H1 (cell line): ENCODE measurements at regions not wholly inside any gene's neighbourhood (a gene's known extent, or its start where the extent isn't known, plus 50 kb on each side); places are given as distances from the start of the nearest gene placed in this dataset.

Experiments
- CTCF ChIA-PET: fragments of 300-600 bp; sonication (Branson Sonifier 250); formaldehyde crosslinking; loops from one replicate; lab custom pipeline; 2021; ENCODE audit not compliant: partially characterized antibody; lab: Charles Lee
- POLR2A ChIA-PET: fragments of 300-600 bp; sonication (Branson Sonifier 250); formaldehyde crosslinking; loops from one replicate; lab custom pipeline; 2021; ENCODE audit warnings: inconsistent platforms; ENCODE audit not compliant: partially characterized antibody; lab: Charles Lee
- DNase-seq, 2 experiments: peaks; one replicate each; pipeline versions ENCODE4 v3.0.0 to v3.0.0-alpha.2; 2010 to 2022; ENCODE audit warnings: low spot score in 2 of 2, low read depth in 1 of 2, mixed read lengths in 1 of 2
- FAIRE-seq: peaks from 2 replicates; lab custom pipeline; 2011; peaks lifted over from hg19 to GRCh38; lab: Jason Lieb, UNC
- H2AFZ ChIP-seq: 2 replicates; pipeline ENCODE4 v1.8.1; 2012; ENCODE audit warnings: low read length, inconsistent platforms
- H2AK5ac ChIP-seq: 2 replicates; pipeline ENCODE4 v1.6.1; 2013; ENCODE audit warnings: low read depth, low read length
- H2BK120ac ChIP-seq: replicated peaks from 2 replicates; pipeline ENCODE3; 2013; ENCODE audit warnings: low read depth, low read length, inconsistent platforms
- H2BK12ac ChIP-seq: 2 replicates; pipeline ENCODE4 v1.6.1; 2013; ENCODE audit warnings: low read depth, low read length
- H2BK15ac ChIP-seq: 2 replicates; pipeline ENCODE4 v1.6.1; 2013; ENCODE audit warnings: low read length
- H2BK20ac ChIP-seq: 2 replicates; pipeline ENCODE4 v1.6.1; 2013; ENCODE audit warnings: low read length
- H2BK5ac ChIP-seq: 2 replicates; pipeline ENCODE4 v1.6.1; 2013; ENCODE audit warnings: low read depth, low read length
- H3K14ac ChIP-seq: 2 replicates; pipeline ENCODE4 v1.6.1; 2013; ENCODE audit warnings: inconsistent platforms; ENCODE audit not compliant: insufficient read length
- H3K18ac ChIP-seq: 2 replicates; pipeline ENCODE4 v1.6.1; 2013; ENCODE audit warnings: low read length; ENCODE audit errors: extremely low read depth
- H3K23ac ChIP-seq: 2 replicates; pipeline ENCODE4 v1.6.1; 2013; ENCODE audit warnings: inconsistent platforms; ENCODE audit not compliant: insufficient read length
- H3K23me2 ChIP-seq: 2 replicates; pipeline ENCODE4 v1.6.1; 2013; ENCODE audit warnings: low read depth, low read length
- H3K27ac ChIP-seq: 2 replicates; pipeline ENCODE4 v1.6.1; 2011; ENCODE audit warnings: low read depth, low read length, inconsistent platforms
- H3K27me3 ChIP-seq, 4 experiments: replicated peaks in 1 of 4; 1 replicate in 1 of 4; 2 replicates in 3 of 4; pipeline versions ENCODE4 v1.6.1 to v1.8.1; 2011 to 2013; ENCODE audit warnings: low read length in 3 of 4, mild to moderate bottlenecking in 3 of 4, inconsistent platforms in 2 of 4, mixed read lengths in 2 of 4, moderate library complexity in 1 of 4; ENCODE audit not compliant: control insufficient read depth in 3 of 4, insufficient read depth in 3 of 4; ENCODE audit errors: extremely low read depth in 1 of 4
- H3K36me3 ChIP-seq, 4 experiments: 2 replicates each; pipeline versions ENCODE4 v1.6.1 to v1.8.1; 2011 to 2013; ENCODE audit warnings: mild to moderate bottlenecking in 4 of 4, low read length in 3 of 4, moderate library complexity in 2 of 4, control low read depth in 1 of 4, inconsistent platforms in 1 of 4; ENCODE audit not compliant: insufficient read depth in 4 of 4, control insufficient read depth in 2 of 4
- H3K4ac ChIP-seq: replicated peaks from 2 replicates; pipeline ENCODE3; 2013; ENCODE audit warnings: low read length, low read depth, mixed read lengths, inconsistent platforms; ENCODE audit not compliant: insufficient read length
- H3K4me1 ChIP-seq, 4 experiments: replicated peaks in 1 of 4; 1 replicate in 1 of 4; 2 replicates in 3 of 4; pipeline versions ENCODE4 v1.6.1 to v1.8.1; 2011 to 2013; ENCODE audit warnings: low read length in 3 of 4, inconsistent platforms in 2 of 4, mixed read lengths in 1 of 4; ENCODE audit not compliant: insufficient read depth in 4 of 4, control insufficient read depth in 3 of 4
- H3K4me2 ChIP-seq, 2 experiments: 2 replicates each; pipeline versions ENCODE4 v1.6.1 to v1.8.1; 2011 to 2013; ENCODE audit warnings: low read depth in 2 of 2, low read length in 2 of 2, control low read depth in 1 of 2, inconsistent platforms in 1 of 2, mild to moderate bottlenecking in 1 of 2; ENCODE audit not compliant: insufficient read depth in 1 of 2
- H3K4me3 ChIP-seq, 4 experiments: fragments of 200-600, 300-600 bp in 1 of 4; sonication (generic), shearing (Covaris generic), sonication (Bioruptor Twin) in 1 of 4; 2 replicates each; pipeline versions ENCODE4 v1.5.1 to v1.8.1; 2011 to 2016; ENCODE audit warnings: low read length in 4 of 4, low read depth in 3 of 4, control low read depth in 2 of 4, inconsistent platforms in 2 of 4, mild to moderate bottlenecking in 2 of 4, mixed read lengths in 1 of 4, moderate library complexity in 1 of 4; ENCODE audit not compliant: insufficient read depth in 2 of 4; ENCODE audit errors: extremely low read depth in 1 of 4
- H3K56ac ChIP-seq: replicated peaks from 2 replicates; pipeline ENCODE3; 2013; ENCODE audit warnings: low read depth, mild to moderate bottlenecking, mixed read lengths, low read length, inconsistent platforms; ENCODE audit not compliant: insufficient read length
- H3K79me1 ChIP-seq: 2 replicates; pipeline ENCODE4 v1.6.1; 2013; ENCODE audit warnings: low read depth, low read length, control low read depth
- H3K79me2 ChIP-seq, 2 experiments: 2 replicates each; pipeline versions ENCODE4 v1.6.1 to v1.8.1; 2012 to 2013; ENCODE audit warnings: low read length in 2 of 2, mild to moderate bottlenecking in 2 of 2, inconsistent platforms in 1 of 2; ENCODE audit not compliant: insufficient read depth in 2 of 2, control insufficient read depth in 1 of 2
- H3K9ac ChIP-seq, 4 experiments: replicated peaks in 1 of 4; 1 replicate in 1 of 4; 2 replicates in 3 of 4; pipeline versions ENCODE4 v1.6.1 to v1.8.1; 2011 to 2013; ENCODE audit warnings: low read depth in 3 of 4, low read length in 3 of 4, control low read depth in 2 of 4, mild to moderate bottlenecking in 2 of 4, moderate library complexity in 2 of 4, inconsistent platforms in 1 of 4; ENCODE audit errors: extremely low read depth in 1 of 4
- H3K9me3 ChIP-seq, 2 experiments: 2 replicates each; pipeline versions ENCODE4 v1.6.1 to v1.8.1; 2012 to 2013; ENCODE audit warnings: mild to moderate bottlenecking in 2 of 2, moderate library complexity in 2 of 2, control low read depth in 1 of 2, inconsistent platforms in 1 of 2, low read depth in 1 of 2, low read length in 1 of 2, mixed read lengths in 1 of 2; ENCODE audit not compliant: insufficient read depth in 2 of 2
- H4K20me1 ChIP-seq, 2 experiments: replicated peaks in 1 of 2; 2 replicates each; pipeline versions ENCODE3 to v1.8.1; 2011 to 2013; ENCODE audit warnings: inconsistent platforms in 2 of 2, low read length in 2 of 2, mild to moderate bottlenecking in 1 of 2; ENCODE audit not compliant: insufficient read depth in 2 of 2, control insufficient read depth in 1 of 2
- H4K5ac ChIP-seq: 2 replicates; pipeline ENCODE4 v1.6.1; 2013; ENCODE audit warnings: low read length, low read depth, mixed read lengths, inconsistent platforms; ENCODE audit not compliant: insufficient read length
- H4K8ac ChIP-seq: 2 replicates; pipeline ENCODE4 v1.8.0; 2013; ENCODE audit warnings: mild to moderate bottlenecking, moderate library complexity, low read length, inconsistent platforms; ENCODE audit not compliant: insufficient read depth; ENCODE audit errors: extremely low read depth
- H4K91ac ChIP-seq: replicated peaks from 2 replicates; pipeline ENCODE3; 2013; ENCODE audit warnings: low read length, mixed read lengths, inconsistent platforms; ENCODE audit not compliant: insufficient read length
- ASH2L ChIP-seq: fragments of 200-600, 300-600 bp; sonication (generic); IDR thresholded peaks from one replicate; pipeline ENCODE4 v1.7.1; 2017; ENCODE audit warnings: low read length
- CEBPB ChIP-seq: IDR thresholded peaks from 2 replicates; pipeline ENCODE4 v1.6.1; 2012; ENCODE audit warnings: low read depth, low read length
- JUND ChIP-seq: IDR thresholded peaks from 2 replicates; pipeline ENCODE4 v1.6.1; 2011; ENCODE audit warnings: mild to moderate bottlenecking, improper control_type of control experiment, low read length
- SIN3A ChIP-seq, 2 experiments: IDR thresholded peaks in 1 of 2; conservative IDR thresholded peaks in 1 of 2; 2 replicates each; pipeline ENCODE4 v1.6.1; 2011 to 2012; ENCODE audit warnings: low read length in 2 of 2, improper control_type of control experiment in 1 of 2, low read depth in 1 of 2, mild to moderate bottlenecking in 1 of 2
- WGBS, 2 experiments: shearing (Covaris generic) in 1 of 2; methylation state at CpG; one replicate each; pipeline versions ENCODE4 v1.1.6 to v1.1.7; 2013 to 2015; ENCODE audit warnings: low lambda C conversion rate in 2 of 2, mixed read lengths in 2 of 2, inconsistent platforms in 1 of 2, low coverage in 1 of 2, missing lambda C conversion rate in 1 of 2; ENCODE audit not compliant: insufficient replicate concordance in 2 of 2, insufficient coverage in 1 of 2, insufficient read length in 1 of 2; ENCODE audit errors: extremely low coverage in 1 of 2, missing lambda C conversion rate in 1 of 2; 5-methylcytosine and 5-hydroxymethylcytosine counted together

GRCh38 chr3:34008191-34008590 lies 209.8 kb downstream of the PDCD6IP start:
- H3K14ac ChIP-seq, result no peak overlapping the region
- POLR2A ChIA-PET, result interaction anchor here (0.6 kb wide), 1 partner anchor 251 kb away, joined by 3 read pairs; no protein-coding TSS in a partner anchor

More at GRCh38 chr3:34008191-34008590, 209.8 kb downstream of the PDCD6IP start:
- no peak for FAIRE-seq
- Histone ChIP-seq H4K91ac (no peak overlapping the region), H2AFZ (0 out of 2 replicates have a peak overlapping the region, but pooled peaks have one; percentile 24), H3K36me3 (no peaks in the 10 kb centered on the region), H4K5ac (no peak overlapping the region), H2BK5ac (0 out of 2 replicates have a peak overlapping the region, but pooled peaks have one; percentile 8), H2BK12ac (peak overlapping the region; percentile 80; the same call in 1 of the 2 replicates), H3K4me3 (no peak overlapping the region), H3K27ac (no peak overlapping the region), H3K27me3 (no peaks in the 10 kb centered on the region), H2AK5ac (no peak overlapping the region), H3K18ac (peak overlapping the region; percentile 33), H3K79me2 (no peaks in the 10 kb centered on the region), H3K9me3 (no peaks in the 10 kb centered on the region), H3K4me1 (peaks cover 0 to 10% (median 6%) of the 10 kb centered on the region in 4 experiments; a peak in 4 of 7 replicates), H3K9ac (no peak overlapping the region), H4K8ac (no peak overlapping the region), H3K23me2 (peaks cover 2% of the 10 kb centered on the region; the same call in 1 of the 2 replicates), H3K23ac (no peak overlapping the region), H3K56ac (no peak overlapping the region), H3K4ac (no peak overlapping the region), H2BK15ac (no peak overlapping the region), H3K4me2 (peak overlapping the region; percentile 11 to 32; a peak in 2 of 4 replicates), H2BK20ac (peak overlapping the region; percentile 66; the same call in 1 of the 2 replicates), H3K79me1 (no peaks in the 10 kb centered on the region), H2BK120ac (no peak overlapping the region), H4K20me1 (no peaks in the 10 kb centered on the region)
- CTCF ChIA-PET, result interaction anchor here (0.9 to 5.7 kb wide), 5 partner anchors 9 to 252 kb away, joined by 3 to 26 read pairs (median 4); no protein-coding TSS in a partner anchor
- TF ChIP-seq SIN3A (conservative IDR thresholded peaks at IDR 0.05 in 1 of 2, IDR thresholded peaks at IDR 0.05 in 1 of 2; ENCODE audit: low read depth in 1 of 2, low read length in 2 of 2), result no peak
- TF ChIP-seq JUND, result peak; percentile 66; the same call in 1 of the 2 replicates
- no peak for TF ChIP-seq ASH2L
- TF ChIP-seq CEBPB, result no peak
- 76% methylated on average over 1 of the region's 1 CpG; no CpG with 5 or more reads in 1 of the 2 experiments for WGBS, 2 experiments
- peak in 1 of 2 experiments; percentile 43 for DNase-seq
